Endothelial cell (in vitro differentiated cells): ENCODE measurements at regions not wholly inside any gene's neighbourhood (a gene's known extent, or its start where the extent isn't known, plus 50 kb on each side); places are given as distances from the start of the nearest gene placed in this dataset.

Source experiments
- DNase-seq: peaks from one replicate; pipeline ENCODE4 v3.0.0; 2021; ENCODE audit warnings: low spot score
- H3K27ac Mint-ChIP-seq: one replicate; pipeline ENCODE4 v1.8.0; 2021; ENCODE audit warnings: mixed read lengths, inconsistent platforms; ENCODE audit not compliant: unreplicated experiment
- H3K27me3 Mint-ChIP-seq: one replicate; pipeline ENCODE4 v1.8.0; 2021; ENCODE audit warnings: mild to moderate bottlenecking, moderate library complexity, mixed read lengths, inconsistent platforms; ENCODE audit not compliant: unreplicated experiment
- H3K36me3 Mint-ChIP-seq: one replicate; pipeline ENCODE4 v1.8.0; 2021; ENCODE audit warnings: mild to moderate bottlenecking, low read depth, mixed read lengths, inconsistent platforms; ENCODE audit not compliant: unreplicated experiment
- H3K4me1 Mint-ChIP-seq: one replicate; pipeline ENCODE4 v1.8.0; 2021; ENCODE audit warnings: mild to moderate bottlenecking, mixed read lengths, inconsistent platforms; ENCODE audit not compliant: unreplicated experiment
- H3K4me3 Mint-ChIP-seq: one replicate; pipeline ENCODE4 v1.8.0; 2021; ENCODE audit warnings: mild to moderate bottlenecking, mixed read lengths, inconsistent platforms; ENCODE audit not compliant: unreplicated experiment
- H3K9me3 Mint-ChIP-seq: one replicate; pipeline ENCODE4 v1.8.0; 2021; ENCODE audit warnings: mixed read lengths, inconsistent platforms; ENCODE audit not compliant: unreplicated experiment
- CTCF ChIP-seq: fragments of 200-600 bp; sonication (generic); IDR thresholded peaks from one replicate; pipeline ENCODE4 v1.5.0; 2021; ENCODE audit warnings: antibody characterized with exemption; ENCODE audit not compliant: unreplicated experiment

- Mint-ChIP-seq H3K4me3 (no peak overlapping the region), H3K9me3 (no peaks in the 10 kb centered on the region), H3K27me3 (peaks cover 2% of the 10 kb centered on the region), H3K36me3 (no peaks in the 10 kb centered on the region), H3K27ac (no peak overlapping the region), H3K4me1 (no peaks in the 10 kb centered on the region)
- no peak for DNase-seq
- TF ChIP-seq CTCF, result no peak
Observed at GRCh38 chr15:96716478-96716877, 386.0 kb downstream of the NR2F2 start.

GRCh38 chr15:96720251-96720650 lies 389.8 kb downstream of the NR2F2 start:
- DNase-seq, result no peak
- no peak overlapping the region for H3K27ac Mint-ChIP-seq
- no peaks in the 10 kb centered on the region for H3K4me1 Mint-ChIP-seq
- H3K36me3 Mint-ChIP-seq, result no peaks in the 10 kb centered on the region
- no peaks in the 10 kb centered on the region for H3K9me3 Mint-ChIP-seq
- no peak overlapping the region for H3K4me3 Mint-ChIP-seq
- TF ChIP-seq CTCF, result no peak
- peaks cover 2% of the 10 kb centered on the region for H3K27me3 Mint-ChIP-seq

- Mint-ChIP-seq H3K27me3 (peaks cover 2% of the 10 kb centered on the region), H3K4me1 (no peaks in the 10 kb centered on the region), H3K9me3 (no peaks in the 10 kb centered on the region), H3K4me3 (no peak overlapping the region), H3K36me3 (no peaks in the 10 kb centered on the region), H3K27ac (no peak overlapping the region)
- DNase-seq, result no peak
- no peak for TF ChIP-seq CTCF
Observed at GRCh38 chr15:96720656-96721055, 390.2 kb downstream of the NR2F2 start.

GRCh38 chr15:96728591-96728990 lies 398.1 kb downstream of the NR2F2 start:
- H3K4me1 Mint-ChIP-seq, result no peaks in the 10 kb centered on the region
- no peak overlapping the region for H3K27ac Mint-ChIP-seq
- H3K27me3 Mint-ChIP-seq, result peaks cover 2% of the 10 kb centered on the region
- no peaks in the 10 kb centered on the region for H3K9me3 Mint-ChIP-seq
- H3K4me3 Mint-ChIP-seq, result no peak overlapping the region
- H3K36me3 Mint-ChIP-seq, result no peaks in the 10 kb centered on the region
- no peak for DNase-seq
- no peak for TF ChIP-seq CTCF

- Mint-ChIP-seq H3K27me3 (peaks cover 2% of the 10 kb centered on the region), H3K27ac (no peak overlapping the region), H3K4me3 (no peak overlapping the region), H3K9me3 (no peaks in the 10 kb centered on the region), H3K36me3 (no peaks in the 10 kb centered on the region), H3K4me1 (peaks cover 5% of the 10 kb centered on the region)
- no peak for DNase-seq
- TF ChIP-seq CTCF, result no peak
Observed at GRCh38 chr15:96732704-96733103, 402.2 kb downstream of the NR2F2 start.
